ENCODE measurements at regions not wholly inside any gene's neighbourhood (a gene's known extent, or its start where the extent isn't known, plus 50 kb on each side); places are given as distances from the start of the nearest gene placed in this dataset.

GRCh38 chr7:41842956-41843355 lies 140.1 kb upstream of the INHBA start:
- no peaks in the 10 kb centered on the region for H3K36me3 ChIP-seq (ENCODE audit: control insufficient read depth in 2 of 3, insufficient read depth in 3 of 3, low read length in 3 of 3)
- Mint-ChIP-seq H3K4me1 (no peaks in the 10 kb centered on the region), H3K4me3 (no peak overlapping the region), H3K36me3 (no peaks in the 10 kb centered on the region), H3K27me3 (peaks cover 0 to 4% (median 0%) of the 10 kb centered on the region in 5 donors), H3K27ac (no peak overlapping the region), H3K9me3 (peaks cover 1 to 24% (median 4%) of the 10 kb centered on the region in 11 donors)
- intact Hi-C loops (cut with micrococcal nuclease) = no loop called here
- no peak overlapping the region for H3K4me3 ChIP-seq (ENCODE audit: low read length)
- H3K27ac ChIP-seq (ENCODE audit: low read depth, low read length) = no peak overlapping the region
- ChIA-PET POLR2A (interaction anchor here (0.6 kb wide), 1 partner anchor 32 kb away, joined by 3 read pairs; no protein-coding TSS in a partner anchor), CTCF (no interaction called here)
- H3K9me3 ChIP-seq (ENCODE audit: control insufficient read depth in 2 of 3, low read length in 3 of 3) = no peaks in the 10 kb centered on the region
- DNase-seq = no peak
- no peaks in the 10 kb centered on the region for H3K27me3 ChIP-seq (ENCODE audit: control insufficient read depth in 2 of 2, insufficient read depth in 2 of 2, low read length in 2 of 2)
- no peak for ATAC-seq
- no peaks in the 10 kb centered on the region for H3K4me1 ChIP-seq (ENCODE audit: control insufficient read depth in 2 of 2, insufficient read depth in 2 of 2, low read length in 2 of 2)

GRCh38 chr7:41837916-41838315 lies 135.0 kb upstream of the INHBA start:
- Histone ChIP-seq H3K27ac (ENCODE audit: low read depth, low read length) (no peak overlapping the region), H3K9me3 (ENCODE audit: control insufficient read depth in 2 of 3, low read length in 3 of 3) (no peaks in the 10 kb centered on the region), H3K27me3 (ENCODE audit: control insufficient read depth in 2 of 2, insufficient read depth in 2 of 2, low read length in 2 of 2) (no peaks in the 10 kb centered on the region), H3K36me3 (ENCODE audit: control insufficient read depth in 2 of 3, insufficient read depth in 3 of 3, low read length in 3 of 3) (no peaks in the 10 kb centered on the region), H3K4me3 (ENCODE audit: low read length) (no peak overlapping the region), H3K4me1 (ENCODE audit: control insufficient read depth in 2 of 2, insufficient read depth in 2 of 2, low read length in 2 of 2) (no peaks in the 10 kb centered on the region)
- no peaks in the 10 kb centered on the region for H3K36me3 Mint-ChIP-seq
- peaks cover 1 to 25% (median 4%) of the 10 kb centered on the region in 11 donors for H3K9me3 Mint-ChIP-seq
- no peaks in the 10 kb centered on the region for H3K27me3 Mint-ChIP-seq
- no peak for DNase-seq
- intact Hi-C loops (cut with micrococcal nuclease) = no loop called here
- ChIA-PET POLR2A (no interaction called here), CTCF (no interaction called here)
- no peak overlapping the region for H3K27ac Mint-ChIP-seq
- no peaks in the 10 kb centered on the region for H3K4me1 Mint-ChIP-seq
- no peak overlapping the region for H3K4me3 Mint-ChIP-seq
- peak; percentile 37 for ATAC-seq

- DNase-seq = no peak
- H3K36me3 ChIP-seq (ENCODE audit: control insufficient read depth in 2 of 3, insufficient read depth in 3 of 3, low read length in 3 of 3) = no peaks in the 10 kb centered on the region
- H3K4me1 Mint-ChIP-seq = no peaks in the 10 kb centered on the region
- H3K36me3 Mint-ChIP-seq = no peaks in the 10 kb centered on the region
- no peaks in the 10 kb centered on the region for H3K27me3 Mint-ChIP-seq
- H3K4me1 ChIP-seq (ENCODE audit: control insufficient read depth in 2 of 2, insufficient read depth in 2 of 2, low read length in 2 of 2) = no peaks in the 10 kb centered on the region
- H3K27me3 ChIP-seq (ENCODE audit: control insufficient read depth in 2 of 2, insufficient read depth in 2 of 2, low read length in 2 of 2) = no peaks in the 10 kb centered on the region
- no peak overlapping the region for H3K4me3 Mint-ChIP-seq
- ChIA-PET CTCF (no interaction called here), POLR2A (no interaction called here)
- no peak overlapping the region for H3K27ac Mint-ChIP-seq
- no peak for ATAC-seq
- intact Hi-C loops (cut with micrococcal nuclease) = no loop called here
- H3K9me3 ChIP-seq (ENCODE audit: control insufficient read depth in 2 of 3, low read length in 3 of 3) = no peaks in the 10 kb centered on the region
- no peak overlapping the region for H3K27ac ChIP-seq (ENCODE audit: low read depth, low read length)
- no peak overlapping the region for H3K4me3 ChIP-seq (ENCODE audit: low read length)
- H3K9me3 Mint-ChIP-seq = peaks cover 1 to 36% (median 9%) of the 10 kb centered on the region in 11 donors
Measured at GRCh38 chr7:41835976-41836530, 133.2 kb upstream of the INHBA start.

GRCh38 chr7:41834805-41835694 lies 132.2 kb upstream of the INHBA start:
- CTCF ChIA-PET = no interaction called here
- H3K27me3 Mint-ChIP-seq = no peaks in the 10 kb centered on the region
- Histone ChIP-seq H3K27ac (ENCODE audit: low read depth, low read length) (no peak overlapping the region), H3K27me3 (ENCODE audit: control insufficient read depth in 2 of 2, insufficient read depth in 2 of 2, low read length in 2 of 2) (no peaks in the 10 kb centered on the region), H3K4me1 (ENCODE audit: control insufficient read depth in 2 of 2, insufficient read depth in 2 of 2, low read length in 2 of 2) (no peaks in the 10 kb centered on the region), H3K4me3 (ENCODE audit: low read length) (no peak overlapping the region), H3K9me3 (ENCODE audit: control insufficient read depth in 2 of 3, low read length in 3 of 3) (no peaks in the 10 kb centered on the region), H3K36me3 (ENCODE audit: control insufficient read depth in 2 of 3, insufficient read depth in 3 of 3, low read length in 3 of 3) (no peaks in the 10 kb centered on the region)
- no peak for ATAC-seq
- H3K4me3 Mint-ChIP-seq = no peak overlapping the region
- intact Hi-C loops (cut with micrococcal nuclease) = no loop called here
- DNase-seq = no peak
- H3K9me3 Mint-ChIP-seq = peaks cover 1 to 38% (median 11%) of the 10 kb centered on the region in 11 donors
- H3K36me3 Mint-ChIP-seq = peaks cover 0 to 2% (median 0%) of the 10 kb centered on the region in 5 donors
- POLR2A ChIA-PET = no interaction called here
- no peak overlapping the region for H3K27ac Mint-ChIP-seq
- no peaks in the 10 kb centered on the region for H3K4me1 Mint-ChIP-seq

GRCh38 chr7:41832941-41833340 lies 130.1 kb upstream of the INHBA start:
- H3K36me3 ChIP-seq (ENCODE audit: control insufficient read depth in 2 of 3, insufficient read depth in 3 of 3, low read length in 3 of 3) = no peaks in the 10 kb centered on the region
- intact Hi-C loops (cut with micrococcal nuclease) = no loop called here
- no peak overlapping the region for H3K27ac Mint-ChIP-seq
- no peak overlapping the region for H3K4me3 ChIP-seq (ENCODE audit: low read length)
- no peaks in the 10 kb centered on the region for H3K27me3 ChIP-seq (ENCODE audit: control insufficient read depth in 2 of 2, insufficient read depth in 2 of 2, low read length in 2 of 2)
- no peak overlapping the region for H3K27ac ChIP-seq (ENCODE audit: low read depth, low read length)
- CTCF ChIA-PET = no interaction called here
- peaks cover 2 to 32% (median 10%) of the 10 kb centered on the region in 11 donors for H3K9me3 Mint-ChIP-seq
- no peak overlapping the region for H3K4me3 Mint-ChIP-seq
- POLR2A ChIA-PET = no interaction called here
- no peaks in the 10 kb centered on the region for H3K4me1 ChIP-seq (ENCODE audit: control insufficient read depth in 2 of 2, insufficient read depth in 2 of 2, low read length in 2 of 2)
- ATAC-seq (no peak), DNase-seq (no peak)
- H3K27me3 Mint-ChIP-seq = peaks cover 0 to 2% (median 0%) of the 10 kb centered on the region in 5 donors
- no peaks in the 10 kb centered on the region for H3K4me1 Mint-ChIP-seq
- H3K36me3 Mint-ChIP-seq = peaks cover 0 to 2% (median 0%) of the 10 kb centered on the region in 5 donors
- H3K9me3 ChIP-seq (ENCODE audit: control insufficient read depth in 2 of 3, low read length in 3 of 3) = no peaks in the 10 kb centered on the region

GRCh38 chr7:41830271-41830670 lies 127.4 kb upstream of the INHBA start:
- Mint-ChIP-seq H3K4me3 (no peak overlapping the region), H3K27ac (no peak overlapping the region), H3K27me3 (peaks cover 0 to 5% (median 0%) of the 10 kb centered on the region in 5 donors), H3K4me1 (no peaks in the 10 kb centered on the region), H3K9me3 (peaks cover 4 to 30% (median 9%) of the 10 kb centered on the region in 11 donors), H3K36me3 (peaks cover 0 to 2% (median 0%) of the 10 kb centered on the region in 5 donors)
- ChIA-PET POLR2A (no interaction called here), CTCF (interaction anchor here (0.7 kb wide), 1 partner anchor 41 kb away, joined by 5 read pairs; no protein-coding TSS in a partner anchor)
- DNase-seq (no peak), ATAC-seq (no peak)
- H3K9me3 ChIP-seq (ENCODE audit: control insufficient read depth in 2 of 3, low read length in 3 of 3) = no peaks in the 10 kb centered on the region
- intact Hi-C loops (cut with micrococcal nuclease) = no loop called here
- H3K4me3 ChIP-seq (ENCODE audit: low read length) = no peak overlapping the region
- no peaks in the 10 kb centered on the region for H3K27me3 ChIP-seq (ENCODE audit: control insufficient read depth in 2 of 2, insufficient read depth in 2 of 2, low read length in 2 of 2)
- no peaks in the 10 kb centered on the region for H3K4me1 ChIP-seq (ENCODE audit: control insufficient read depth in 2 of 2, insufficient read depth in 2 of 2, low read length in 2 of 2)
- H3K27ac ChIP-seq (ENCODE audit: low read depth, low read length) = no peak overlapping the region
- no peaks in the 10 kb centered on the region for H3K36me3 ChIP-seq (ENCODE audit: control insufficient read depth in 2 of 3, insufficient read depth in 3 of 3, low read length in 3 of 3)

GRCh38 chr7:41828911-41829310 lies 126.0 kb upstream of the INHBA start:
- ChIA-PET CTCF (no interaction called here), POLR2A (no interaction called here)
- DNase-seq = no peak
- ATAC-seq = no peak
- intact Hi-C loops (cut with micrococcal nuclease) = no loop called here
- Histone ChIP-seq H3K4me1 (ENCODE audit: control insufficient read depth in 2 of 2, insufficient read depth in 2 of 2, low read length in 2 of 2) (no peaks in the 10 kb centered on the region), H3K27ac (ENCODE audit: low read depth, low read length) (no peak overlapping the region), H3K4me3 (ENCODE audit: low read length) (no peak overlapping the region), H3K36me3 (ENCODE audit: control insufficient read depth in 2 of 3, insufficient read depth in 3 of 3, low read length in 3 of 3) (no peaks in the 10 kb centered on the region), H3K9me3 (ENCODE audit: control insufficient read depth in 2 of 3, low read length in 3 of 3) (no peaks in the 10 kb centered on the region), H3K27me3 (ENCODE audit: control insufficient read depth in 2 of 2, insufficient read depth in 2 of 2, low read length in 2 of 2) (no peaks in the 10 kb centered on the region)
- H3K27ac Mint-ChIP-seq = no peak overlapping the region
- no peak overlapping the region for H3K4me3 Mint-ChIP-seq
- no peaks in the 10 kb centered on the region for H3K4me1 Mint-ChIP-seq
- H3K36me3 Mint-ChIP-seq = peaks cover 0 to 2% (median 0%) of the 10 kb centered on the region in 5 donors
- peaks cover 4 to 30% (median 9%) of the 10 kb centered on the region in 11 donors for H3K9me3 Mint-ChIP-seq
- peaks cover 0 to 7% (median 2%) of the 10 kb centered on the region in 5 donors for H3K27me3 Mint-ChIP-seq
